ENCODE measurements at regions not wholly inside any gene's neighbourhood (a gene's known extent, or its start where the extent isn't known, plus 50 kb on each side); places are given as distances from the start of the nearest gene placed in this dataset.

- TF ChIP-seq EZH2 (IDR thresholded peaks at IDR 0.05; ENCODE audit: borderline replicate concordance, low read depth, low read length, severe bottlenecking) (no peak), CTCF (IDR thresholded peaks at IDR 0.05; ENCODE audit: borderline replicate concordance, extremely low read depth, low read length, poor library complexity, severe bottlenecking) (no peak)
Measured at GRCh38 chr1:187862506-187862905, 1033.8 kb downstream of the PLA2G4A start.
